Activated CD4-positive, CD25-positive, alpha-beta regulatory T cell treated with anti-CD3 and anti-CD28 coated beads, Interleukin-2, amount 50 U/mL, for 16 hours (primary cell): ENCODE measurements at regions not wholly inside any gene's neighbourhood (a gene's known extent, or its start where the extent isn't known, plus 50 kb on each side); places are given as distances from the start of the nearest gene placed in this dataset.
"Not testable (repeated sequence)": the region's sequence is repeated elsewhere in the genome, so short reads cannot be mapped to it uniquely, and the experiment has no call there.

ENCODE experiments used
- DNase-seq: peaks from one replicate; pipeline ENCODE4 v3.0.0-alpha.2; 2020; ENCODE audit warnings: low read depth, low spot score

- DNase-seq, result no peak
These were observed 122.8 kb downstream of the ZNF365 start for GRCh38 chr10:62496925-62497324.

GRCh38 chr10:62498271-62498670 is 124.1 kb downstream of the ZNF365 start:
- DNase-seq, result no peak

DNA sequence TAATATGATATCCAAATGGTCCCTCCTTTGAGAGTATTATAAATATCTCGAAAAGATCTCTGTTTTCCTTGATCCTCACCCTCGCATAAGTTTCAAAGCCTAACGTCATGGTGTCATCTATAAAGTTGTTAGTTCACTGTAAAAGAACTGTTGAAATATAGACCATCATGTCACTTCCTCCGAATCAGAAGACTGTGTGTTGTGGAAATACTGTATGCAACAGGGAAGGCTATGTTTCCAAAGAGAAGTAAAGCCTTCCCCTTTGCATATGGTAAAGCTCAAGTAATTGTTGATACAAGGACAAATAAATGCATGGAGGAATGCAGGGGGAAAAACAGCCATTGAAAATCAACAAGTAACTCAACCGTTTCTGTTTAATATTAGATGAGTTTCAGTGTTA is 125.9 kb downstream of the ZNF365 start:
- DNase-seq, result not testable (repeated sequence)

DNA sequence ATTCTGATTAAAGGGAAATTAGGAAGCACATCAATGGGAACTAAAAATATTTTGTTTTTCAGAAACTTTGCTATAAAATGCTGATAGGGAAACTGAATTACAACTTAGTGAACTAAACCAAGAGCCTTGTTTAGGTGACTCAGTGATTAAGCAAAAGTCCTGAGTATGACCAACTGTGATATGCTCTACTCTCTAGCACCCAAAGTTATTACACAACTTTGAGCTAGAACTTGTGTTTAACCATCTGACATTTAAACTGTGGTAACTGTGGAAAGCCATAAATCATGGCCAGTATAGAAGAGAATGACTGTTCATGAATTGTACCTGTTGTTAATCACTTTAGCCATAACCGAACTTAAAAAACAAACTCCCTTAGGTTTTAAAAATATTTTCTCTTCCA is 127.4 kb downstream of the ZNF365 start:
- DNase-seq, result no peak

DNA sequence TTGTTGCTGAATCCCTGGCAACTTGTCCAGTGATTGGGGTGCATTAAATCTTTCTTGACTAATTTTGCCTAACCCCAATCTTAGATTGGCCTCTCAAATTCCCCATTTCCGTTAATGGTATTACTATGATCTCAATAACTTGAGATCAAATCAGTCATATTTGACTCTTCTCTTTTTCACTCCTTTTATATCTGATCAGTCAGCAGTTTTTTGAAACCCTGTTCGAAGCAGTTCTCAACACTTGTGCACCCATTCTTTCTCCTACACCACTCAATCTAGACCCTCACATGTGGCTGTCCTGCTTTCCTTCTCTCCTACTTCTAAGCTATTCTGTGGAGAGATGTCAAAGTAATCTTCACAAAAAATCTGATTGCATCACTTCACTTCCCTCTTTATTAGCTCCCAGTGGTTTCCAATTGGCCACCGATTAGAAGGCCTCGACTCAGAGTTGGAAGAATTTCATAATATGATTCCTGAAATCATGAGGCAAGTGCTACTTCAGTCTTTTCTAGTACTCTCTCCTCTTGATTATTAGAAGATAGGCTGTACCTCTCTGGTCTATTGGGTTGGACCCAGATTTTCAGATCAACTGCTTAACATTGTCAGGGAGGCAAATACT is 128.9 kb downstream of the ZNF365 start:
- no peak for DNase-seq

DNA sequence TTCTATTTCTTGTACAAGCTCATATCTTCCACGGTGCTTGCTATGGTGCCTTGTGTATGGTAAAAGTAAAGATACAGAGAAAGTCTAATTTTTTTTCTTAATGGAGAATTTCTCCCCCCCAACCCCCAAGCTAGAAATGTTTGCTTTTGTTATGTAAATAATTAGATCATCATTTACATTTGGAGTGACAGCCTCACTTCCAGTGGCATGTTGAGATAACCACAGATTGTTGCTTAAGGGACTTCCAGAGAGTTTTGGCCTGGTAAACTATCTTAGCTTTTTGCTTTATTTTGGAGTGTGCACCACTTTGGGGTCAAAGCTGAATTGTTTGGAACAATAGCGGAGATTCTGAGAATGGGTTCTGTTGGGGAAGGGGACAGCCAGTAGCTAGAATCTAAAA is 129.7 kb downstream of the ZNF365 start:
- DNase-seq, result no peak

DNA sequence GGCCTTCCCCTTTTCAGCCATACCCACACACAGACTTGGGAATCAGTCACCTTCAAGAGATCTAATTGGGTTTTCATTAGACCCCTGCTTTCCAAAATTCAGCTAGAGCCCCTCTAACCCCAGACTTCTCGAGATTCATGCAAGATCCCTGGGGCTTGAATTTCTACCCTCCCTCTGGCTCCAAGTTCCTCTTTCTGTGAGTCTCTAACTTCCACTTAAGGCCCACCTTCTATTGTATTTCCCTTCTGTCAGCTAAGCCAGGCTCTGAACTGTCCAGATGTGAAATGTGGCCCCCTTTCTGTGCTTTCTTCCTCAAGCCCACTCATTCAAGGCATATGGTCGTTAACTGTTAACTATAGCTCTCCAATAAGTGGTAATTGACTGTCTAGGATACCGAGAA is 132.2 kb downstream of the ZNF365 start:
- DNase-seq, result no peak

GRCh38 chr10:62511238-62511637 is 137.1 kb downstream of the ZNF365 start:
- DNase-seq, result no peak

DNA sequence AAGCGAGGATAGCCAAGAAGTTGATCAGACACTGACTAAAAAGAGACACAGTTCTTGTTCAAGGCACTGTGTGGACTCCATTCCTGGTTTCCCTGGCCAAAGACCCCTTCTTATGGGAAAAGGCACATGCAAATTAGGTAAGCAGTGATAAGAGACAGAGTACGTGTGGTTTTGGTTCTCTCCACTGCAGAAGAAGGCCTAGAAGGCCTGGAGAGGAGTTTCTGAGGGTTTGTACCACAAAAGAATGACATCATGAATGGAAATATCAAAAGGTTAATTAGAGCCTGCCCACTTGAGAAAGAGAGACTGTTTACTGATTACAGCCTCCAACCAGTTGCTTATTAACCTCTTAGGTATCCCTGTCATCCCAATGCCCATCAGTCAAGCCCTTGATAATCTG is 137.5 kb downstream of the ZNF365 start:
- no peak for DNase-seq

DNA sequence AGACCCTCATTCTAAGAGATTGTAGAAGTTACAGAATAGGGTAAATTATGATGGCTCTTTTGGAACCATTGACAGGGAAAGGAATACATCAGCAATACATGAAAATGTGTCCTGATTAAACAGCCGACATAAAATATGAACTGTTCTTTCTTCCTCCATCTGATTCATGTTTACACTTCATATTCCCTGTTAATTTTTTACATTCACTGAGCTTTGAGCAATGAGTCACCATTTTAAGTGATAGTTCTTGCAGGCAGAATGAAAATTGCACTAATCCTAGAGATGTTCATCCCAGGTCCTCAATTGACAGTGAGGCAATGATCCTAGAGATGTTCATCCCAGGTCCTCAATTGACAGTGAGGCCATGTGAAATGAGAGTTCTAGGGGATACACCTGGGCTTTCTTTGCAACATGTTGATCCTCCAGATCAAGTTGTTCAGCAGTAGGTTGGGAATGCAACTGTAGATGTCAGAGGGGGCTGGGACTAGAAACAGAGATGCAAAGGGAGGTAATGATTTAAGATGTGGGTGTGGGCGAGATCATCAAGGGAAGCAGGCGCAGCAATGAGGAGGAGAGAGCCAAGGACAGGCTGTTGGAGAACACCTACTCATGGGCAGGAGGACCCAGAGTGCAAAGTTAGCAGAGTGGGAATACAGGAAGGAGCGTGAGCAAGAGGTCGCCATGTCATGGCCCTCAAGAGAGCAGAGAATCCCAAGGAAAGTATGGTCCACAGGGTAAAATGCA is 138.7 kb downstream of the ZNF365 start:
- DNase-seq, result no peak

DNA sequence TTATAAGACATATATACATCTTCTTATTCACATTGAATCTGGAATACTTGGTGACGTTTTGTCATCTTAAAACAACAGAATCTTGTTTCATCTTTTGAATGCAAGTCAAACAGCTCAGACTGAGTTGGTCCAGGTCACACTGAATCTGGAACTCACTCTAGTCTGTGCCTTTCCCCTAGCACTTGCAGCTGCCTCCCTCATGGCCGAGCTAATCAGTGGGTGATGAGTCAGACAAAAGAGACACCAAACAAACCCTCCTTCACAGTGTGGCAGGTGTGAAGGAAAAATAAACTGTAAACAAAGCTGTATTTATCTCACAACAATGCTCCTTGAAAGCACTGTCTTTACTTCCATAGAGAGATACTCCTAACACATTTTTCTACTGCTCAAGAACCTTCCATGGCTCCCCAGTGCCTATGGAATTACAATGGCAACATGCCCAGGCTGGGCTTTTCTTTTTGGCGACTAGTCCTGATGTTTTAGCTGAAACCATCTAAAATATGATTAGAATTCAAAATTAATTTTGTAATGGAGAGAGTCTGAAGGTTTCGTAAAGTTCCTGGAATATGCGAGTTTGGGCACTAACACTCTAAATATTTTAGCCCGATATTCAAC is 140.0 kb downstream of the ZNF365 start:
- DNase-seq, result no peak

DNA sequence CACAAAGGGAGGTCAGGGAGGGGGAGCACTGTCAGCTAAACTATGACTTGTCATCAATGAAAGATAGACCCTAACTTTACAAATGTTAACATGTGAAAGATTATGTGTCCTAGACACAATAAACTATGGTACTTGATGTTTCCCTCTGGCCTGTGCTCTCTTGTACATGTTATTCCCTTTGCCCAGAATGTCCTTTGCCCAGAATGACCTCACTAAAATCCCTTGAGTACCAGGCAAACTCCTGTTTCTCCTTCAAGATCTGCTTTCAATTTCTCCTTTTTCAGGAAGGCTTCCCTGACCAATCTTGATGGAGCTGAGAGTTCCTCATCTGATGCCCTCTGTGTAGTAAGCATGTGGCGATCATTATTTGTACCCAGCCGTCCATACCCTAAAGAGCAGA is 143.1 kb downstream of the ZNF365 start:
- DNase-seq, result no peak

GRCh38 chr10:62527019-62527827 is 153.1 kb downstream of the ZNF365 start:
- DNase-seq, result no peak

DNA sequence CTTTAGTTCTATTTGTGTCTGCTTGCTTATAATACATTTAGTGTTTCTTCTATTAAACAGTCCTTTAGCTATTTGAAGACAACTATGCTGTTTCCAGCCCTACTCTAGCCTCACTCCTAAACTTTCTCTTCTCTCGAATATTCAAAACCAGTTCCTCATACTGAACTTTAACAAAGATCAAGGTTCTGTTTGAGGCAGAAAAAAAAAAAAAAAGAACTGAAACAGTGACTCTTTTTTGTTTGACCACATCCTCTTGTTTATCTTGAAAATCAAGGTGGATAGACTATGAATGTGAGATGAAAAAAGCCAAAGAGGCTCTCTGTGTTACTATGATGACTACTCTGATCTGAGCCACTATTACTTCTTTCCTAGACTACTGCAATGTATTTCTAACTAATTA is 154.3 kb downstream of the ZNF365 start:
- no peak for DNase-seq

GRCh38 chr10:62529396-62529795 is 155.2 kb downstream of the ZNF365 start:
- no peak for DNase-seq

- DNase-seq, result no peak
These were observed 159.9 kb downstream of the ZNF365 start for GRCh38 chr10:62534031-62534430.

- DNase-seq, result no peak
These were observed 164.4 kb downstream of the ZNF365 start for GRCh38 chr10:62538606-62539005.

- DNase-seq, result no peak
These were observed 166.2 kb downstream of the ZNF365 start for GRCh38 chr10:62540389-62540788.

DNA sequence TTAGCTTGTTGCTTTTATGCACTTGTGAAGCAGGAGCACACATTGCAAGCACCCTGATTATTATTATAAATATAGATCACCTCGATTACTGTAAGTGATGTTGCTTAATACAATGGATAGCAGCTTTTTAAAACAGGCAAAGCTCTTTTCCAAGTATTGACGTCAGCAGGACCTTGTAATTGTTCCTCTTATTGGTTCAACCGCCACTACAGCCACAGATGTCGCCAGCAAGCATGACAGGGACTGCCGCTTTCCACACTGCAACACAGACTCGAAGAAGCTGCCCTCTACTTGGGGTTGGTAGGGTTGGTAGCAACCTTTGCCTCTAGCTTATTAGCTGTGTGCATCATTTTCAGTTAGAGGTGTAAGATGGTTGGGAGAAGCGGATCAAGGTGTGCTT is 167.6 kb downstream of the ZNF365 start:
- no peak for DNase-seq

- DNase-seq, result no peak
These were observed 169.6 kb downstream of the ZNF365 start for GRCh38 chr10:62543571-62544355.
